ENCODE measurements at regions not wholly inside any gene's neighbourhood (a gene's known extent, or its start where the extent isn't known, plus 50 kb on each side); places are given as distances from the start of the nearest gene placed in this dataset.

GRCh38 chr11:29916040-29916439 lies 100.8 kb downstream of the KCNA4 start:
- Histone ChIP-seq H3K36me3 (replicated peaks in 1 of 2; ENCODE audit: control extremely low read depth in 1 of 2, control insufficient read depth in 1 of 2, extremely low read depth in 1 of 2, insufficient read depth in 2 of 2, low read length in 1 of 2) (no peaks in the 10 kb centered on the region), H4K20me1 (ENCODE audit: control insufficient read depth, insufficient read depth, low read length, poor library complexity, severe bottlenecking) (no peaks in the 10 kb centered on the region), H3K79me2 (ENCODE audit: control insufficient read depth, insufficient read depth, low read length) (no peaks in the 10 kb centered on the region), H3K9me3 (ENCODE audit: control extremely low read depth in 1 of 3, control insufficient read depth in 2 of 3, insufficient read depth in 1 of 3, low read length in 2 of 3) (no peaks in the 10 kb centered on the region), H3K27ac (ENCODE audit: low read length in 2 of 2) (no peak overlapping the region), H3K4me3 (ENCODE audit: control extremely low read depth in 1 of 5, extremely low read depth in 1 of 5, insufficient read depth in 1 of 5, low read depth in 2 of 5, low read length in 4 of 5) (no peak overlapping the region), H3K27me3 (replicated peaks in 1 of 4; ENCODE audit: control extremely low read depth in 1 of 4, control insufficient read depth in 3 of 4, insufficient read depth in 4 of 4, low read length in 3 of 4) (no peaks in the 10 kb centered on the region), H3K9ac (ENCODE audit: low read length) (no peak overlapping the region), H2AFZ (ENCODE audit: insufficient read depth, low read depth, low read length, poor library complexity, severe bottlenecking) (no peak overlapping the region), H3K4me1 (ENCODE audit: control insufficient read depth in 2 of 2, insufficient read depth in 2 of 2, low read length in 2 of 2) (no peaks in the 10 kb centered on the region), H3K4me2 (replicated peaks; ENCODE audit: low read depth, low read length, poor library complexity, severe bottlenecking) (no peak overlapping the region)
- Mint-ChIP-seq H3K4me3 (no peak overlapping the region), H3K9me3 (ENCODE audit: insufficient read depth) (peaks cover 2% of the 10 kb centered on the region), H3K4me1 (no peaks in the 10 kb centered on the region), H3K27me3 (no peaks in the 10 kb centered on the region), H3K27ac (no peak overlapping the region)
- ChIA-PET POLR2A (no interaction called here), CTCF (no interaction called here)
- TF ChIP-seq EZH2 (IDR thresholded peaks at IDR 0.05; ENCODE audit: borderline replicate concordance, insufficient read depth, low read depth, low read length, poor library complexity, severe bottlenecking) (no peak), CTCF (IDR thresholded peaks at IDR 0.05) (no peak)
- WGBS (ENCODE audit: insufficient coverage), result 100% methylated on average over 4 of the region's 8 CpGs
- ATAC-seq (ENCODE audit: low read depth) (no peak), DNase-seq (no peak)
- intact Hi-C loops (cut with micrococcal nuclease), result no loop called here

GRCh38 chr11:29914203-29914930 lies 102.5 kb downstream of the KCNA4 start:
- TF ChIP-seq EZH2 (IDR thresholded peaks at IDR 0.05; ENCODE audit: borderline replicate concordance, insufficient read depth, low read depth, low read length, poor library complexity, severe bottlenecking) (no peak), CTCF (IDR thresholded peaks at IDR 0.05) (no peak)
- CTCF ChIA-PET, result interaction anchor here (0.6 kb wide), 1 partner anchor 36 kb away, joined by 4 read pairs; no protein-coding TSS in a partner anchor
- no peak overlapping the region for H2AFZ ChIP-seq (ENCODE audit: insufficient read depth, low read depth, low read length, poor library complexity, severe bottlenecking)

More at GRCh38 chr11:29914203-29914930, 102.5 kb downstream of the KCNA4 start:
- Histone ChIP-seq H3K9me3 (ENCODE audit: control extremely low read depth in 1 of 3, control insufficient read depth in 2 of 3, insufficient read depth in 1 of 3, low read length in 2 of 3) (no peaks in the 10 kb centered on the region), H3K4me3 (ENCODE audit: control extremely low read depth in 1 of 5, extremely low read depth in 1 of 5, insufficient read depth in 1 of 5, low read depth in 2 of 5, low read length in 4 of 5) (no peak overlapping the region), H4K20me1 (ENCODE audit: control insufficient read depth, insufficient read depth, low read length, poor library complexity, severe bottlenecking) (no peaks in the 10 kb centered on the region), H3K9ac (ENCODE audit: low read length) (no peak overlapping the region), H3K4me1 (ENCODE audit: control insufficient read depth in 2 of 2, insufficient read depth in 2 of 2, low read length in 2 of 2) (no peaks in the 10 kb centered on the region), H3K36me3 (replicated peaks in 1 of 2; ENCODE audit: control extremely low read depth in 1 of 2, control insufficient read depth in 1 of 2, extremely low read depth in 1 of 2, insufficient read depth in 2 of 2, low read length in 1 of 2) (no peaks in the 10 kb centered on the region), H3K27ac (ENCODE audit: low read length in 2 of 2) (no peak overlapping the region), H3K27me3 (replicated peaks in 1 of 4; ENCODE audit: control extremely low read depth in 1 of 4, control insufficient read depth in 3 of 4, insufficient read depth in 4 of 4, low read length in 3 of 4) (no peaks in the 10 kb centered on the region), H3K79me2 (ENCODE audit: control insufficient read depth, insufficient read depth, low read length) (no peaks in the 10 kb centered on the region), H3K4me2 (replicated peaks; ENCODE audit: low read depth, low read length, poor library complexity, severe bottlenecking) (no peak overlapping the region)
- H3K27ac Mint-ChIP-seq, result no peak overlapping the region
- POLR2A ChIA-PET, result no interaction called here
- ATAC-seq (ENCODE audit: low read depth) (no peak), DNase-seq (no peak)
- no peaks in the 10 kb centered on the region for H3K27me3 Mint-ChIP-seq
- intact Hi-C loops (cut with micrococcal nuclease), result no loop called here
- 78% methylated on average over 2 of the region's 2 CpGs for WGBS (ENCODE audit: insufficient coverage)
- no peak overlapping the region for H3K4me3 Mint-ChIP-seq
- H3K9me3 Mint-ChIP-seq (ENCODE audit: insufficient read depth), result peaks cover 2% of the 10 kb centered on the region
- no peaks in the 10 kb centered on the region for H3K4me1 Mint-ChIP-seq

All from B cell (primary cell).